IMR-90 (cell line): ENCODE measurements at regions not wholly inside any gene's neighbourhood (a gene's known extent, or its start where the extent isn't known, plus 50 kb on each side); places are given as distances from the start of the nearest gene placed in this dataset.

ENCODE experiments used
- ATAC-seq: fragments of 200-7000 bp; cut with Tn5 transposase; 2 replicates; pipeline ENCODE4 v1.9.1; 2020; ENCODE audit warnings: low read depth, mild to moderate bottlenecking, moderate library complexity
- BruUV-seq: library from RNA; stranded (reverse); fragments of 400-500 nt; replicated peaks from 2 replicates; lab custom pipeline; 2021; lab: Mats Ljungman, UMichigan
- CTCF ChIA-PET: fragments of 300-600 bp; formaldehyde crosslinking; extraction: SDS; loops from one replicate; lab custom pipeline; 2021; ENCODE audit warnings: antibody characterized with exemption; lab: Yijun Ruan, JAX
- POLR2A ChIA-PET: fragments of 300-600 bp; sonication (Branson Sonifier 250); formaldehyde crosslinking; loops from one replicate; lab custom pipeline; 2022; ENCODE audit warnings: antibody characterized with exemption; ENCODE audit not compliant: unreplicated experiment; lab: Charles Lee
- DNase-seq: peaks from one replicate; pipeline ENCODE4 v3.0.0; 2013
- H2AFZ ChIP-seq: replicated peaks from 2 replicates; pipeline ENCODE3; 2013; ENCODE audit warnings: low read length, mild to moderate bottlenecking; ENCODE audit not compliant: poor library complexity
- H2AK5ac ChIP-seq: 2 replicates; pipeline ENCODE4 v1.6.1; 2013; ENCODE audit warnings: low read depth, low read length, inconsistent platforms
- H2AK9ac ChIP-seq: replicated peaks from 2 replicates; pipeline ENCODE3; 2013; ENCODE audit warnings: mild to moderate bottlenecking, low read depth, low read length, moderate library complexity; ENCODE audit not compliant: poor library complexity
- H2BK120ac ChIP-seq: 2 replicates; pipeline ENCODE4 v1.6.1; 2013; ENCODE audit warnings: low read depth, low read length, inconsistent platforms
- H2BK15ac ChIP-seq: 3 replicates; pipeline ENCODE4 v1.6.1; 2013; ENCODE audit warnings: low read depth, low read length, inconsistent platforms
- H2BK20ac ChIP-seq: 2 replicates; pipeline ENCODE4 v1.6.1; 2013; ENCODE audit warnings: low read depth, mild to moderate bottlenecking, inconsistent platforms, low read length, moderate library complexity
- H2BK5ac ChIP-seq: 2 replicates; pipeline ENCODE4 v1.6.1; 2013; ENCODE audit warnings: mild to moderate bottlenecking, low read depth, low read length, inconsistent platforms; ENCODE audit not compliant: poor library complexity, severe bottlenecking
- H3K14ac ChIP-seq: replicated peaks from 2 replicates; pipeline ENCODE4 v1.6.1; 2013; ENCODE audit warnings: low read depth, low read length, inconsistent platforms
- H3K18ac ChIP-seq: 2 replicates; pipeline ENCODE4 v1.6.1; 2013; ENCODE audit warnings: low read depth, low read length, control low read depth
- H3K23ac ChIP-seq: 2 replicates; pipeline ENCODE4 v1.6.1; 2013; ENCODE audit warnings: low read depth, low read length, inconsistent platforms
- H3K27ac ChIP-seq: 2 replicates; pipeline ENCODE4 v1.5.1; 2013; ENCODE audit warnings: mild to moderate bottlenecking, control low read depth, low read length; ENCODE audit not compliant: insufficient read depth
- H3K27me3 ChIP-seq: 2 replicates; pipeline ENCODE4 v1.6.1; 2013; ENCODE audit warnings: low read length; ENCODE audit not compliant: control insufficient read depth, insufficient read depth
- H3K36me3 ChIP-seq: 2 replicates; pipeline ENCODE4 v1.6.1; 2013; ENCODE audit warnings: low read length, mixed read lengths; ENCODE audit not compliant: control insufficient read depth, insufficient read depth
- H3K4ac ChIP-seq: 2 replicates; pipeline ENCODE4 v1.6.1; 2013; ENCODE audit warnings: low read depth, low read length, inconsistent platforms
- H3K4me1 ChIP-seq: 2 replicates; pipeline ENCODE4 v1.6.1; 2013; ENCODE audit warnings: low read length, mixed read lengths; ENCODE audit not compliant: control insufficient read depth, insufficient read depth
- H3K4me2 ChIP-seq: 2 replicates; pipeline ENCODE4 v1.6.1; 2013; ENCODE audit warnings: low read depth, mild to moderate bottlenecking, control low read depth, low read length, moderate library complexity
- H3K4me3 ChIP-seq: 2 replicates; pipeline ENCODE4 v1.5.1; 2013; ENCODE audit warnings: low read depth, mild to moderate bottlenecking, control low read depth, low read length, moderate library complexity; ENCODE audit not compliant: insufficient read depth
- H3K56ac ChIP-seq: 2 replicates; pipeline ENCODE4 v1.6.1; 2013; ENCODE audit warnings: low read length, inconsistent platforms; ENCODE audit not compliant: insufficient read depth; ENCODE audit errors: extremely low read depth
- H3K79me1 ChIP-seq, 2 experiments: 2 replicates each; pipeline ENCODE4 v1.6.1; 2013; ENCODE audit warnings: low read length in 2 of 2, inconsistent platforms in 1 of 2, low read depth in 1 of 2
- H3K9ac ChIP-seq: 2 replicates; pipeline ENCODE4 v1.6.1; 2013; ENCODE audit warnings: low read depth, low read length, control low read depth
- H3K9me1 ChIP-seq: 2 replicates; pipeline ENCODE4 v1.6.1; 2013; ENCODE audit warnings: low read length, inconsistent platforms; ENCODE audit not compliant: insufficient read depth
- H3K9me3 ChIP-seq: 2 replicates; pipeline ENCODE4 v1.6.1; 2013; ENCODE audit warnings: low read length; ENCODE audit not compliant: control insufficient read depth, insufficient read depth
- H4K20me1 ChIP-seq: 2 replicates; pipeline ENCODE4 v1.6.1; 2013; ENCODE audit warnings: low read length, inconsistent platforms; ENCODE audit not compliant: insufficient read depth
- H4K5ac ChIP-seq: 2 replicates; pipeline ENCODE4 v1.6.1; 2013; ENCODE audit warnings: mild to moderate bottlenecking, low read depth, low read length, control low read depth
- H4K8ac ChIP-seq, 2 experiments: 2 replicates each; pipeline ENCODE4 v1.6.1; 2013; ENCODE audit warnings: low read depth in 2 of 2, low read length in 2 of 2, control low read depth in 1 of 2, inconsistent platforms in 1 of 2
- H4K91ac ChIP-seq: 2 replicates; pipeline ENCODE4 v1.6.1; 2013; ENCODE audit warnings: low read depth, low read length, inconsistent platforms; ENCODE audit not compliant: insufficient read depth
- RFX5 ChIP-seq: IDR thresholded peaks from 2 replicates; pipeline ENCODE4 v1.8.0; 2012; ENCODE audit warnings: low read depth, mild to moderate bottlenecking, low read length, moderate library complexity
- WGBS, 2 experiments: methylation state at CpG; one replicate each; pipeline versions ENCODE4 v1.1.5 to v1.1.7; 2013; ENCODE audit warnings: missing lambda C conversion rate in 2 of 2; ENCODE audit not compliant: insufficient read length in 1 of 2; ENCODE audit errors: extremely low coverage in 2 of 2; 5-methylcytosine and 5-hydroxymethylcytosine counted together
- dilution Hi-C: fragments of 300-500 bp; cut with HindIII; formaldehyde crosslinking; loops from one replicate; pipeline ENCODE4 v1.14.3; 2018; ENCODE audit warnings: low sequenced_read_pairs; ENCODE audit not compliant: unreplicated experiment
- in situ Hi-C: fragments of 300-500 bp; cut with MboI; formaldehyde crosslinking; loops from 3 replicates; pipeline ENCODE4 v1.14.3; 2019; ENCODE audit warnings: low sequenced_read_pairs, inconsistent platforms, mixed read lengths
- intact Hi-C: fragments of 100-400 bp; cut with micrococcal nuclease; formaldehyde crosslinking; loops from 2 replicates; pipeline ENCODE4 v1.10.0; 2022

GRCh38 chr5:8208307-8208706 is 339.4 kb downstream of the MTRR start:
- no peak overlapping the region for H3K4ac ChIP-seq
- intact Hi-C loops (no loop called here), in situ Hi-C loops (no loop called here), dilution Hi-C loops (no loop called here)
- H3K23ac ChIP-seq, result no peak overlapping the region
- no peak overlapping the region for H3K18ac ChIP-seq
- H4K5ac ChIP-seq, result no peak overlapping the region
- H3K14ac ChIP-seq, result no peak overlapping the region
- no peak overlapping the region for H2AK5ac ChIP-seq
- no peak overlapping the region for H4K8ac ChIP-seq
- ChIA-PET POLR2A (no interaction called here), CTCF (no interaction called here)
- no peak overlapping the region for H3K27ac ChIP-seq
- no peaks in the 10 kb centered on the region for H3K4me1 ChIP-seq
- no peak overlapping the region for H3K4me2 ChIP-seq
- H3K56ac ChIP-seq, result no peak overlapping the region
- no peak overlapping the region for H4K91ac ChIP-seq
- no peak overlapping the region for H2BK20ac ChIP-seq
- H2BK15ac ChIP-seq, result no peak overlapping the region
- no peak overlapping the region for H2BK120ac ChIP-seq
- no peak overlapping the region for H3K9ac ChIP-seq
- DNase-seq, result no peak
- H2AFZ ChIP-seq, result peak overlapping the region; percentile 48
- no peak for ATAC-seq
- no peaks in the 10 kb centered on the region for H3K79me1 ChIP-seq
- no peaks in the 10 kb centered on the region for H3K27me3 ChIP-seq
- H2BK5ac ChIP-seq, result peak overlapping the region; percentile 89
- BruUV-seq, result no TSS peak
- no peak overlapping the region for H2AK9ac ChIP-seq
- no peaks in the 10 kb centered on the region for H3K9me3 ChIP-seq
- H3K36me3 ChIP-seq, result no peaks in the 10 kb centered on the region
- no peak overlapping the region for H3K4me3 ChIP-seq
- H4K20me1 ChIP-seq, result no peaks in the 10 kb centered on the region
- TF ChIP-seq RFX5, result no peak
- H3K9me1 ChIP-seq, result no peaks in the 10 kb centered on the region
- 82 to 100% methylated on average over 1 to 5 of the region's 7 CpGs for WGBS, 2 experiments
